SU-DHL-6 (cell line): ENCODE measurements at regions not wholly inside any gene's neighbourhood (a gene's known extent, or its start where the extent isn't known, plus 50 kb on each side); places are given as distances from the start of the nearest gene placed in this dataset.

Experiments used
- H2AFZ ChIP-seq: fragments of 200-600 bp; sonication (generic); 2 replicates; pipeline ENCODE4 v1.6.1; 2014; ENCODE audit warnings: low read depth, mild to moderate bottlenecking, moderate library complexity, mixed read lengths, antibody characterized with exemption, low read length; ENCODE audit not compliant: severe bottlenecking
- H3F3A ChIP-seq: fragments of 200-600 bp; shearing (Covaris generic); 2 replicates; pipeline ENCODE4 v1.6.0; 2016; ENCODE audit warnings: antibody characterized with exemption, mild to moderate bottlenecking; ENCODE audit not compliant: insufficient read depth
- H3K27ac ChIP-seq: fragments of 200-600 bp; sonication (generic); 2 replicates; pipeline ENCODE4 v1.5.1; 2016; ENCODE audit warnings: low read depth, mild to moderate bottlenecking, low read length, moderate library complexity, mixed read lengths
- H3K27me3 ChIP-seq: fragments of 200-600 bp; sonication (generic), shearing (Covaris generic); 2 replicates; pipeline ENCODE4 v1.6.0; 2014; ENCODE audit warnings: mild to moderate bottlenecking, low read length
- H3K36me3 ChIP-seq: fragments of 200-600 bp; sonication (generic); 2 replicates; pipeline ENCODE4 v1.6.1; 2014; ENCODE audit warnings: mild to moderate bottlenecking, low read length, mixed read lengths
- H3K4me2 ChIP-seq: fragments of 300-600, 200-600 bp; shearing (Covaris generic), sonication (generic); 2 replicates; pipeline ENCODE4 v1.6.0; 2014; ENCODE audit warnings: low read length, low read depth, mild to moderate bottlenecking; ENCODE audit not compliant: poor library complexity, severe bottlenecking
- H3K4me3 ChIP-seq: fragments of 200-600 bp; sonication (generic); 2 replicates; pipeline ENCODE4 v1.5.1; 2014; ENCODE audit warnings: antibody characterized with exemption, low read length, mild to moderate bottlenecking, mixed read lengths; ENCODE audit not compliant: insufficient read depth, poor library complexity, severe bottlenecking
- H3K79me2 ChIP-seq: fragments of 200-600 bp; sonication (generic); 2 replicates; pipeline ENCODE4 v1.6.1; 2014; ENCODE audit warnings: mild to moderate bottlenecking, low read length, moderate library complexity; ENCODE audit not compliant: insufficient read depth
- H3K9ac ChIP-seq: fragments of 200-600 bp; sonication (generic); 2 replicates; pipeline ENCODE4 v1.7.0; 2014; ENCODE audit warnings: mild to moderate bottlenecking, low read length
- H3K9me2 ChIP-seq: fragments of 200-600 bp; sonication (generic); replicated peaks from 2 replicates; pipeline ENCODE4 v1.6.1; 2014; ENCODE audit warnings: low read length; ENCODE audit not compliant: insufficient read depth
- H3K9me3 ChIP-seq: fragments of 200-600 bp; sonication (generic); 2 replicates; pipeline ENCODE4 v1.6.1; 2014; ENCODE audit warnings: low read length, mixed read lengths; ENCODE audit not compliant: insufficient read depth
- H4K20me1 ChIP-seq: fragments of 200-600 bp; sonication (generic); 2 replicates; pipeline ENCODE4 v1.6.1; 2014; ENCODE audit warnings: low read depth, mild to moderate bottlenecking, antibody characterized with exemption, low read length, moderate library complexity, mixed read lengths
- EZH2phosphoT487 ChIP-seq: fragments of 200-600 bp; sonication (generic), shearing (Covaris generic); conservative IDR thresholded peaks from 2 replicates; pipeline ENCODE4 v1.6.1; 2018; ENCODE audit warnings: mild to moderate bottlenecking, antibody characterized with exemption, low read length, moderate library complexity, mixed read lengths
- TF ChIP-seq, protein P1 (sequence below): fragments of 200-600 bp; sonication (generic); IDR thresholded peaks from one replicate; pipeline ENCODE4 v1.5.1; 2017; ENCODE audit warnings: antibody characterized with exemption, mild to moderate bottlenecking, low read length, moderate library complexity; ENCODE audit not compliant: insufficient read depth, poor library complexity, severe bottlenecking

DNA sequence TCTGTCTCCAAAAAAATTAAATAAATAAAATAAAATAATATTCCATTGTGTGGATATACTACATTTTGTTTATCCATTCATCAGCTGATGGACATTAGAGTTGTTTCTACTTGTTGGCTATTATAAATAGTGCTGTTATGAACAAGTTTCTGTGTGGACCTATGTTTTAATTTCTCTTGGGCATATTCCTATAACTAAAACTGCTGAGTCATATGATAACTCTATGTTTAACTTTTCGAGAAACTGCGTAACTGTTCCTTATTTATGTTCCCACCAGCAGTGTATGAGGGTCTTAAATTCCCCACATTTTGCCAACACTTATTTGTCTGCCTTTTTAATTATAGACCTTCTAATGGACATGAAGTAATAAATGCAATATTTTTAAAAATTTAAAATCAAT, 80.0 kb upstream of the XIST start:
- no peak overlapping the region for H3K27ac ChIP-seq
- no peaks in the 10 kb centered on the region for H3K36me3 ChIP-seq
- H3K9me3 ChIP-seq: no peaks in the 10 kb centered on the region
- H3K4me3 ChIP-seq: no peak overlapping the region
- H3K79me2 ChIP-seq: no peaks in the 10 kb centered on the region
- no peaks in the 10 kb centered on the region for H3F3A ChIP-seq
- no peak overlapping the region for H3K4me2 ChIP-seq
- no peak overlapping the region for H2AFZ ChIP-seq
- H3K9ac ChIP-seq: no peak overlapping the region
- H4K20me1 ChIP-seq: no peaks in the 10 kb centered on the region
- no peaks in the 10 kb centered on the region for H3K27me3 ChIP-seq
- no peaks in the 10 kb centered on the region for H3K9me2 ChIP-seq
- TF ChIP-seq, protein P1, sequence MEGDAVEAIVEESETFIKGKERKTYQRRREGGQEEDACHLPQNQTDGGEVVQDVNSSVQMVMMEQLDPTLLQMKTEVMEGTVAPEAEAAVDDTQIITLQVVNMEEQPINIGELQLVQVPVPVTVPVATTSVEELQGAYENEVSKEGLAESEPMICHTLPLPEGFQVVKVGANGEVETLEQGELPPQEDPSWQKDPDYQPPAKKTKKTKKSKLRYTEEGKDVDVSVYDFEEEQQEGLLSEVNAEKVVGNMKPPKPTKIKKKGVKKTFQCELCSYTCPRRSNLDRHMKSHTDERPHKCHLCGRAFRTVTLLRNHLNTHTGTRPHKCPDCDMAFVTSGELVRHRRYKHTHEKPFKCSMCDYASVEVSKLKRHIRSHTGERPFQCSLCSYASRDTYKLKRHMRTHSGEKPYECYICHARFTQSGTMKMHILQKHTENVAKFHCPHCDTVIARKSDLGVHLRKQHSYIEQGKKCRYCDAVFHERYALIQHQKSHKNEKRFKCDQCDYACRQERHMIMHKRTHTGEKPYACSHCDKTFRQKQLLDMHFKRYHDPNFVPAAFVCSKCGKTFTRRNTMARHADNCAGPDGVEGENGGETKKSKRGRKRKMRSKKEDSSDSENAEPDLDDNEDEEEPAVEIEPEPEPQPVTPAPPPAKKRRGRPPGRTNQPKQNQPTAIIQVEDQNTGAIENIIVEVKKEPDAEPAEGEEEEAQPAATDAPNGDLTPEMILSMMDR: no peak
- no peak for TF ChIP-seq EZH2phosphoT487

DNA sequence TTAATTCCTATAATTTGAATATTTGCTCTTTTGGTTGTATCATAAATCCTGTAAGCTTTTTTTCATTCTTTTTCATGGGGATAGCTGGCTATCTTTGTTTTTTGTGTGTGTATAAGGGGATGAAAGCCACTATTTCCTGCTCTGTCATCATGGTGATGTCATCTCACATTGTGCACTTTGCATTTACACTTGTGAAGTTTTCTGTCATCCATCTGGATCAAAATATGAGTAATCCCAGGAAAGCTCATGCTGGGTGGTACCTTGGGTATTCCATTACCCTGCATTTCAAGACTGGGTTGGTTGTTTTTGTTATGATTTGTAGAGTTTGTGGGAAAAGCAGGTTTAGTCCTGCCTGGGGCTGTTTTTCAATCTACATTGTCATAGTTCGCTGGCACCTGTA, 77.8 kb upstream of the XIST start:
- H3K27ac ChIP-seq: no peak overlapping the region
- H3K79me2 ChIP-seq: no peaks in the 10 kb centered on the region
- no peaks in the 10 kb centered on the region for H3K9me2 ChIP-seq
- H3K27me3 ChIP-seq: no peaks in the 10 kb centered on the region
- no peaks in the 10 kb centered on the region for H3K9me3 ChIP-seq
- H2AFZ ChIP-seq: no peak overlapping the region
- H3K4me3 ChIP-seq: no peak overlapping the region
- no peaks in the 10 kb centered on the region for H3F3A ChIP-seq
- H3K9ac ChIP-seq: no peak overlapping the region
- no peak for TF ChIP-seq EZH2phosphoT487
- TF ChIP-seq, protein P1: no peak
- H3K4me2 ChIP-seq: no peak overlapping the region
- H4K20me1 ChIP-seq: no peaks in the 10 kb centered on the region
- H3K36me3 ChIP-seq: no peaks in the 10 kb centered on the region

DNA sequence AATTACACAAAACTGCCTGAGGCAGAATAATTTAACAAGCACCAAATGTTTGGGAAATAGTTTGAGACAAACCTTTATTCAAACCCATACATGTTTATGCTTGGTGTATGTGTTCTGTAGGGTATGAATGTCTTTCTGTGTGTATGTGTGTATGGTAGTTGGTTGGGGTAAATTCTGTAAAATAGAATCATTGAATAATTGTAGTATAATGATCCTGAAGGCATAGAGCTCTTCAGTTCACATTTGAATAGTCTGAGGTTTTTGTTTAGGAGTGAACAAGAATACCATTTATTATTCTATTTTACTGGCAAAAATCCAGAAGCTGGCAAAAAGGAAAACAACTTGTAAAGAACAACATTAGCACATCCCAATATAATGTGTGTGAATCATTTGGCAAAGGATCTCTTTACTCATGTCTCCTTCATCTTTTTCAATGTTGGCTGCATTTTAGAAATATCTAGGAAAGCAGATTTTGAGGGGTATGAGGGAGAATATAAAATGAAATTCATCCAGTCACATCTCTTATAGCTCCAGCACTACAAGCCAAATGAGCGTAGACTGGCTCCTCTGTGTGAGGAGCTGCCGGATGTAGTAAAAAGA, 70.4 kb upstream of the XIST start:
- Histone ChIP-seq H3K4me2 (no peak overlapping the region), H3K9me3 (no peaks in the 10 kb centered on the region), H3K4me3 (no peak overlapping the region), H3K27ac (no peak overlapping the region), H3K9me2 (no peaks in the 10 kb centered on the region), H3K36me3 (no peaks in the 10 kb centered on the region), H4K20me1 (no peaks in the 10 kb centered on the region), H3K27me3 (no peaks in the 10 kb centered on the region), H3K79me2 (no peaks in the 10 kb centered on the region), H3K9ac (no peak overlapping the region), H2AFZ (no peak overlapping the region), H3F3A (no peaks in the 10 kb centered on the region)
- TF ChIP-seq, protein P1: no peak
- no peak for TF ChIP-seq EZH2phosphoT487
